ENCODE measurements at regions not wholly inside any gene's neighbourhood (a gene's known extent, or its start where the extent isn't known, plus 50 kb on each side); places are given as distances from the start of the nearest gene placed in this dataset.
"Not testable (repeated sequence)": the region's sequence is repeated elsewhere in the genome, so short reads cannot be mapped to it uniquely, and the experiment has no call there.

GRCh38 chr5:39943811-39944210 is 519.0 kb upstream of the DAB2 start:
- no peak overlapping the region for H3K27ac ChIP-seq
- DNase-seq (ENCODE audit: low read depth, low spot score): no peak

GRCh38 chr5:39942606-39943005 is 517.8 kb upstream of the DAB2 start:
- H3K27ac ChIP-seq: no peak overlapping the region
- no peak for DNase-seq (ENCODE audit: low read depth, low spot score)

- DNase-seq (ENCODE audit: low read depth, low spot score): no peak
- H3K27ac ChIP-seq: no peak overlapping the region
Observed at GRCh38 chr5:39941416-39941815, 516.6 kb upstream of the DAB2 start.

GRCh38 chr5:39934830-39935229 is 510.1 kb upstream of the DAB2 start:
- H3K27ac ChIP-seq: no peak overlapping the region
- no peak for DNase-seq (ENCODE audit: low read depth, low spot score)

- no peak for DNase-seq (ENCODE audit: low read depth, low spot score)
- no peak overlapping the region for H3K27ac ChIP-seq
Observed at GRCh38 chr5:39933061-39933460, 508.3 kb upstream of the DAB2 start.

GRCh38 chr5:39928709-39929108 is 503.9 kb upstream of the DAB2 start:
- no peak for DNase-seq (ENCODE audit: low read depth, low spot score)
- no peak overlapping the region for H3K27ac ChIP-seq

GRCh38 chr5:39919876-39920275 is 495.1 kb upstream of the DAB2 start:
- no peak overlapping the region for H3K27ac ChIP-seq
- DNase-seq (ENCODE audit: low read depth, low spot score): no peak

- H3K27ac ChIP-seq: no peak overlapping the region
- no peak for DNase-seq (ENCODE audit: low read depth, low spot score)
Observed at GRCh38 chr5:39912906-39913305, 488.1 kb upstream of the DAB2 start.

- H3K27ac ChIP-seq; DNase-seq (ENCODE audit: low read depth, low spot score): not testable (repeated sequence)
Observed at GRCh38 chr5:39907267-39907951, 482.6 kb upstream of the DAB2 start.

- no peak for DNase-seq (ENCODE audit: low read depth, low spot score)
- no peak overlapping the region for H3K27ac ChIP-seq
Observed at GRCh38 chr5:39906146-39906545, 481.4 kb upstream of the DAB2 start.

GRCh38 chr5:39905356-39905755 is 480.6 kb upstream of the DAB2 start:
- DNase-seq (ENCODE audit: low read depth, low spot score): no peak
- no peak overlapping the region for H3K27ac ChIP-seq

- DNase-seq (ENCODE audit: low read depth, low spot score): no peak
Observed at GRCh38 chr5:39902626-39903025, 477.8 kb upstream of the DAB2 start.

GRCh38 chr5:39898731-39899130 is 474.0 kb upstream of the DAB2 start:
- H3K27ac ChIP-seq: no peak overlapping the region
- DNase-seq (ENCODE audit: low read depth, low spot score): no peak

More at GRCh38 chr5:39902626-39903025, 477.8 kb upstream of the DAB2 start:
- no peak overlapping the region for H3K27ac ChIP-seq

- H3K27ac ChIP-seq: no peak overlapping the region
- no peak for DNase-seq (ENCODE audit: low read depth, low spot score)
Observed at GRCh38 chr5:39896706-39897105, 471.9 kb upstream of the DAB2 start.

- H3K27ac ChIP-seq: no peak overlapping the region
- no peak for DNase-seq (ENCODE audit: low read depth, low spot score)
Observed at GRCh38 chr5:39896104-39896503, 471.3 kb upstream of the DAB2 start.

GRCh38 chr5:39892708-39893107 is 467.9 kb upstream of the DAB2 start:
- no peak for DNase-seq (ENCODE audit: low read depth, low spot score)
- no peak overlapping the region for H3K27ac ChIP-seq

- no peak overlapping the region for H3K27ac ChIP-seq
- no peak for DNase-seq (ENCODE audit: low read depth, low spot score)
Observed at GRCh38 chr5:39891376-39891775, 466.6 kb upstream of the DAB2 start.

- H3K27ac ChIP-seq: no peak overlapping the region
- DNase-seq (ENCODE audit: low read depth, low spot score): no peak
Observed at GRCh38 chr5:39880985-39881384, 456.2 kb upstream of the DAB2 start.

GRCh38 chr5:39877479-39877878 is 452.7 kb upstream of the DAB2 start:
- no peak overlapping the region for H3K27ac ChIP-seq
- DNase-seq (ENCODE audit: low read depth, low spot score): no peak

GRCh38 chr5:39876146-39876545 is 451.4 kb upstream of the DAB2 start:
- H3K27ac ChIP-seq: no peak overlapping the region
- DNase-seq (ENCODE audit: low read depth, low spot score): no peak

- no peak overlapping the region for H3K27ac ChIP-seq
- no peak for DNase-seq (ENCODE audit: low read depth, low spot score)
Observed at GRCh38 chr5:39870137-39870536, 445.4 kb upstream of the DAB2 start.

- no peak overlapping the region for H3K27ac ChIP-seq
- DNase-seq (ENCODE audit: low read depth, low spot score): no peak
Observed at GRCh38 chr5:39869396-39869795, 444.6 kb upstream of the DAB2 start.

- no peak for DNase-seq (ENCODE audit: low read depth, low spot score)
- no peak overlapping the region for H3K27ac ChIP-seq
Observed at GRCh38 chr5:39867923-39868322, 443.1 kb upstream of the DAB2 start.

Data from epithelial cell of prostate (primary cell).